ENCODE measurements at regions not wholly inside any gene's neighbourhood (a gene's known extent, or its start where the extent isn't known, plus 50 kb on each side); places are given as distances from the start of the nearest gene placed in this dataset.

- no peak for DNase-seq
- Histone ChIP-seq H3K4me1 (no peaks in the 10 kb centered on the region), H3K9me3 (no peaks in the 10 kb centered on the region), H3K27me3 (no peaks in the 10 kb centered on the region), H3K27ac (no peak overlapping the region), H3K4me3 (no peak overlapping the region), H3K36me3 (no peaks in the 10 kb centered on the region)
- TF ChIP-seq POLR2A (IDR thresholded peaks at IDR 0.05) (no peak), CTCF (IDR thresholded peaks at IDR 0.05) (no peak)
These were observed 949.7 kb upstream of the EEF2KMT start for GRCh38 chr16:6047325-6047724.

- Histone ChIP-seq H3K9me3 (no peaks in the 10 kb centered on the region), H3K27me3 (no peaks in the 10 kb centered on the region), H3K4me1 (no peaks in the 10 kb centered on the region), H3K4me3 (no peak overlapping the region), H3K27ac (no peak overlapping the region), H3K36me3 (no peaks in the 10 kb centered on the region)
- no peak for TF ChIP-seq POLR2A (IDR thresholded peaks at IDR 0.05)
- no peak for DNase-seq
These were observed 941.5 kb upstream of the EEF2KMT start for GRCh38 chr16:6038941-6039645.

- H3K27ac ChIP-seq = no peak overlapping the region
- H3K36me3 ChIP-seq = no peaks in the 10 kb centered on the region
- no peaks in the 10 kb centered on the region for H3K4me1 ChIP-seq
- TF ChIP-seq POLR2A (IDR thresholded peaks at IDR 0.05) (no peak), CTCF (IDR thresholded peaks at IDR 0.05) (no peak)
- H3K4me3 ChIP-seq = no peak overlapping the region
- no peak for DNase-seq
- H3K9me3 ChIP-seq = no peaks in the 10 kb centered on the region
- H3K27me3 ChIP-seq = no peaks in the 10 kb centered on the region
These were observed 937.6 kb upstream of the EEF2KMT start for GRCh38 chr16:6035161-6035560.

GRCh38 chr16:6034511-6034910, 936.9 kb upstream of the EEF2KMT start:
- H3K4me3 ChIP-seq = no peak overlapping the region
- H3K36me3 ChIP-seq = no peaks in the 10 kb centered on the region
- no peaks in the 10 kb centered on the region for H3K27me3 ChIP-seq
- no peaks in the 10 kb centered on the region for H3K4me1 ChIP-seq
- DNase-seq = no peak
- no peak overlapping the region for H3K27ac ChIP-seq
- H3K9me3 ChIP-seq = no peaks in the 10 kb centered on the region
- TF ChIP-seq POLR2A (IDR thresholded peaks at IDR 0.05) = no peak
- no peak for TF ChIP-seq CTCF (IDR thresholded peaks at IDR 0.05)

GRCh38 chr16:6032438-6032837, 934.8 kb upstream of the EEF2KMT start:
- Histone ChIP-seq H3K27me3 (no peaks in the 10 kb centered on the region), H3K4me3 (no peak overlapping the region), H3K9me3 (no peaks in the 10 kb centered on the region), H3K27ac (no peak overlapping the region), H3K4me1 (no peaks in the 10 kb centered on the region), H3K36me3 (no peaks in the 10 kb centered on the region)
- DNase-seq = no peak
- TF ChIP-seq POLR2A (IDR thresholded peaks at IDR 0.05) (no peak), CTCF (IDR thresholded peaks at IDR 0.05) (no peak)

- no peaks in the 10 kb centered on the region for H3K9me3 ChIP-seq
- TF ChIP-seq CTCF (IDR thresholded peaks at IDR 0.05) (no peak), POLR2A (IDR thresholded peaks at IDR 0.05) (no peak)
- no peaks in the 10 kb centered on the region for H3K36me3 ChIP-seq
These were observed 934.0 kb upstream of the EEF2KMT start for GRCh38 chr16:6031567-6031966.

More at GRCh38 chr16:6031567-6031966, 934.0 kb upstream of the EEF2KMT start:
- Histone ChIP-seq H3K4me3 (no peak overlapping the region), H3K4me1 (no peaks in the 10 kb centered on the region), H3K27me3 (no peaks in the 10 kb centered on the region), H3K27ac (no peak overlapping the region)
- DNase-seq = no peak
